Gastroesophageal sphincter (tissue), 4 donors: ENCODE measurements at regions not wholly inside any gene's neighbourhood (a gene's known extent, or its start where the extent isn't known, plus 50 kb on each side); places are given as distances from the start of the nearest gene placed in this dataset.

ENCODE experiments used
- ATAC-seq: fragments of 150-250 bp; one replicate; pipeline ENCODE4 v1.9.1; 2016; ENCODE audit warnings: mild to moderate bottlenecking, moderate library complexity
- H3K27ac ChIP-seq, 4 donors: fragments of 200-600 bp; sonication (generic) in 3 of 4; 1 replicate in 3 of 4; 2 replicates in 1 of 4; pipeline ENCODE4 v1.5.1; 2016 to 2019
- H3K27me3 ChIP-seq: fragments of 200-600 bp; sonication (generic); one replicate; pipeline ENCODE4 v1.5.1; 2019
- H3K36me3 ChIP-seq, 2 donors: fragments of 200-600 bp; sonication (generic); one replicate each; pipeline ENCODE4 v1.5.1; 2019; ENCODE audit warnings: control low read depth in 1 of 2
- H3K4me1 ChIP-seq, 3 donors: fragments of 200-600 bp; sonication (generic); 1 replicate in 2 of 3; 2 replicates in 1 of 3; pipeline ENCODE4 v1.5.1; 2016 to 2019; ENCODE audit warnings: control low read depth in 2 of 3
- H3K4me3 ChIP-seq, 2 donors: fragments of 200-600 bp; sonication (generic); one replicate each; pipeline ENCODE4 v1.5.1; 2019; ENCODE audit warnings: mild to moderate bottlenecking in 1 of 2, moderate library complexity in 1 of 2
- H3K9me3 ChIP-seq, 3 donors: fragments of 200-600 bp; sonication (generic); one replicate each; pipeline ENCODE4 v1.5.1; 2017 to 2019; ENCODE audit warnings: control low read depth in 2 of 3
- CTCF ChIP-seq, 4 experiments: fragments of 200-600 bp in 2 of 4; fragments of 450-650 bp in 2 of 4; sonication (generic) in 1 of 4; IDR thresholded peaks; one replicate each; pipeline ENCODE4 v1.5.1; 2017 to 2019; ENCODE audit warnings: antibody characterized with exemption in 4 of 4, mild to moderate bottlenecking in 2 of 4, moderate library complexity in 2 of 4
- EP300 ChIP-seq: sonication (generic); formaldehyde crosslinking; IDR thresholded peaks from one replicate; pipeline ENCODE4 v1.6.1; 2017; ENCODE audit warnings: antibody characterized with exemption, mild to moderate bottlenecking
- POLR2A ChIP-seq, 2 donors: fragments of 450-650 bp; IDR thresholded peaks; one replicate each; pipeline ENCODE4 v1.6.1; 2017; ENCODE audit warnings: antibody characterized with exemption in 2 of 2, mild to moderate bottlenecking in 2 of 2, moderate library complexity in 1 of 2
- POLR2AphosphoS5 ChIP-seq: sonication (generic); formaldehyde crosslinking; IDR thresholded peaks from one replicate; pipeline ENCODE4 v1.6.1; 2017; ENCODE audit warnings: antibody characterized with exemption
- WGBS, 2 donors: methylation state at CpG; one replicate each; pipeline ENCODE4 v1.1.5; 2018; ENCODE audit warnings: low coverage in 1 of 2; 5-methylcytosine and 5-hydroxymethylcytosine counted together

- TF ChIP-seq EP300 (no peak), CTCF (IDR thresholded peaks at IDR 0.05) (no peak), POLR2AphosphoS5 (no peak), POLR2A (IDR thresholded peaks at IDR 0.05) (no peak)
- no peak overlapping the region for H3K27ac ChIP-seq
- ATAC-seq, result no peak
- H3K4me3 ChIP-seq, result no peak overlapping the region
- H3K4me1 ChIP-seq, result peaks cover 2 to 18% (median 6%) of the 10 kb centered on the region in 3 donors
- H3K27me3 ChIP-seq, result no peaks in the 10 kb centered on the region
- H3K9me3 ChIP-seq, result no peaks in the 10 kb centered on the region
- no peaks in the 10 kb centered on the region for H3K36me3 ChIP-seq
Observed at GRCh38 chr5:123880875-123881274, 368.9 kb downstream of the CSNK1G3 start.

GRCh38 chr5:123879071-123879470 lies 367.1 kb downstream of the CSNK1G3 start:
- Histone ChIP-seq H3K4me3 (no peak overlapping the region), H3K36me3 (no peaks in the 10 kb centered on the region), H3K4me1 (peaks cover 6 to 35% (median 7%) of the 10 kb centered on the region in 3 donors), H3K9me3 (no peaks in the 10 kb centered on the region), H3K27ac (no peak overlapping the region), H3K27me3 (no peaks in the 10 kb centered on the region)
- ATAC-seq, result no peak
- no peak for TF ChIP-seq EP300
- no peak for TF ChIP-seq CTCF (IDR thresholded peaks at IDR 0.05)
- 71 to 82% methylated on average over 4 of the region's 4 CpGs for WGBS, 2 donors

- no peak overlapping the region for H3K4me3 ChIP-seq
- no peak for ATAC-seq
- 83 to 90% methylated on average over 2 to 4 of the region's 4 CpGs for WGBS, 2 donors
- H3K27ac ChIP-seq, result no peak overlapping the region
- H3K27me3 ChIP-seq, result no peaks in the 10 kb centered on the region
- no peaks in the 10 kb centered on the region for H3K36me3 ChIP-seq
- H3K4me1 ChIP-seq, result peaks cover 0 to 28% (median 12%) of the 10 kb centered on the region in 3 donors
- H3K9me3 ChIP-seq, result no peaks in the 10 kb centered on the region
- TF ChIP-seq POLR2AphosphoS5, result no peak
- TF ChIP-seq EP300, result no peak
- TF ChIP-seq CTCF (IDR thresholded peaks at IDR 0.05), result no peak
- TF ChIP-seq POLR2A (IDR thresholded peaks at IDR 0.05), result no peak
Observed at GRCh38 chr5:123876276-123876790, 364.4 kb downstream of the CSNK1G3 start.

GRCh38 chr5:123875561-123876275 lies 363.7 kb downstream of the CSNK1G3 start:
- TF ChIP-seq CTCF (IDR thresholded peaks at IDR 0.05), result no peak
- TF ChIP-seq EP300, result no peak
- no peak for TF ChIP-seq POLR2AphosphoS5
- TF ChIP-seq POLR2A (IDR thresholded peaks at IDR 0.05), result no peak
- H3K4me1 ChIP-seq, result peaks cover 0 to 26% (median 12%) of the 10 kb centered on the region in 3 donors
- H3K4me3 ChIP-seq, result no peak overlapping the region
- H3K9me3 ChIP-seq, result no peaks in the 10 kb centered on the region
- 43 to 50% methylated on average over 4 to 6 of the region's 7 CpGs for WGBS, 2 donors
- H3K27me3 ChIP-seq, result no peaks in the 10 kb centered on the region
- no peaks in the 10 kb centered on the region for H3K36me3 ChIP-seq
- no peak for ATAC-seq
- H3K27ac ChIP-seq, result peak overlapping the region in 1 of 4 donors; percentile 5

- Histone ChIP-seq H3K27me3 (no peaks in the 10 kb centered on the region), H3K4me3 (no peak overlapping the region), H3K4me1 (peaks cover 0 to 26% (median 12%) of the 10 kb centered on the region in 3 donors), H3K27ac (peak overlapping the region in 2 of 4 donors; percentile 18 to 21), H3K36me3 (no peaks in the 10 kb centered on the region), H3K9me3 (no peaks in the 10 kb centered on the region)
- 26 to 40% methylated on average over 2 to 4 of the region's 4 CpGs for WGBS, 2 donors
- ATAC-seq, result no peak
- TF ChIP-seq CTCF (IDR thresholded peaks at IDR 0.05) (no peak), POLR2AphosphoS5 (no peak), EP300 (no peak), POLR2A (IDR thresholded peaks at IDR 0.05) (no peak)
Observed at GRCh38 chr5:123874600-123875201, 362.7 kb downstream of the CSNK1G3 start.
